OCI-LY7 (cell line): ENCODE measurements at regions not wholly inside any gene's neighbourhood (a gene's known extent, or its start where the extent isn't known, plus 50 kb on each side); places are given as distances from the start of the nearest gene placed in this dataset.

Source experiments
- CTCF ChIP-seq: fragments of 200-600 bp; sonication (generic); conservative IDR thresholded peaks from 2 replicates; pipeline ENCODE4 v1.5.1; 2014; ENCODE audit warnings: mild to moderate bottlenecking, antibody characterized with exemption, low read length, moderate library complexity, mixed read lengths
- EZH2phosphoT487 ChIP-seq: fragments of 200-600 bp; sonication (generic); IDR thresholded peaks from 2 replicates; pipeline ENCODE4 v1.6.1; 2018; ENCODE audit warnings: low read depth, borderline replicate concordance, mild to moderate bottlenecking, mixed run types, antibody characterized with exemption, low read length, moderate library complexity, mixed read lengths

- no peak for TF ChIP-seq CTCF
- no peak for TF ChIP-seq EZH2phosphoT487
Observed at GRCh38 chr6:97939440-97940168, 656.6 kb upstream of the MMS22L start.
